IMR-90 (cell line): ENCODE measurements at regions not wholly inside any gene's neighbourhood (a gene's known extent, or its start where the extent isn't known, plus 50 kb on each side); places are given as distances from the start of the nearest gene placed in this dataset.

Experiments used
- ATAC-seq: fragments of 200-7000 bp; cut with Tn5 transposase; 2 replicates; pipeline ENCODE4 v1.9.1; 2020; ENCODE audit warnings: low read depth, mild to moderate bottlenecking, moderate library complexity
- BruUV-seq: library from RNA; stranded (reverse); fragments of 400-500 nt; replicated peaks from 2 replicates; lab custom pipeline; 2021; lab: Mats Ljungman, UMichigan
- CTCF ChIA-PET: fragments of 300-600 bp; formaldehyde crosslinking; extraction: SDS; loops from one replicate; lab custom pipeline; 2021; ENCODE audit warnings: antibody characterized with exemption; lab: Yijun Ruan, JAX
- POLR2A ChIA-PET: fragments of 300-600 bp; sonication (Branson Sonifier 250); formaldehyde crosslinking; loops from one replicate; lab custom pipeline; 2022; ENCODE audit warnings: antibody characterized with exemption; ENCODE audit not compliant: unreplicated experiment; lab: Charles Lee
- DNase-seq: peaks from one replicate; pipeline ENCODE4 v3.0.0; 2013
- H2AFZ ChIP-seq: replicated peaks from 2 replicates; pipeline ENCODE3; 2013; ENCODE audit warnings: low read length, mild to moderate bottlenecking; ENCODE audit not compliant: poor library complexity
- H2AK5ac ChIP-seq: 2 replicates; pipeline ENCODE4 v1.6.1; 2013; ENCODE audit warnings: low read depth, low read length, inconsistent platforms
- H2AK9ac ChIP-seq: replicated peaks from 2 replicates; pipeline ENCODE3; 2013; ENCODE audit warnings: mild to moderate bottlenecking, low read depth, low read length, moderate library complexity; ENCODE audit not compliant: poor library complexity
- H2BK120ac ChIP-seq: 2 replicates; pipeline ENCODE4 v1.6.1; 2013; ENCODE audit warnings: low read depth, low read length, inconsistent platforms
- H2BK15ac ChIP-seq: 3 replicates; pipeline ENCODE4 v1.6.1; 2013; ENCODE audit warnings: low read depth, low read length, inconsistent platforms
- H2BK20ac ChIP-seq: 2 replicates; pipeline ENCODE4 v1.6.1; 2013; ENCODE audit warnings: low read depth, mild to moderate bottlenecking, inconsistent platforms, low read length, moderate library complexity
- H2BK5ac ChIP-seq: 2 replicates; pipeline ENCODE4 v1.6.1; 2013; ENCODE audit warnings: mild to moderate bottlenecking, low read depth, low read length, inconsistent platforms; ENCODE audit not compliant: poor library complexity, severe bottlenecking
- H3K14ac ChIP-seq: replicated peaks from 2 replicates; pipeline ENCODE4 v1.6.1; 2013; ENCODE audit warnings: low read depth, low read length, inconsistent platforms
- H3K18ac ChIP-seq: 2 replicates; pipeline ENCODE4 v1.6.1; 2013; ENCODE audit warnings: low read depth, low read length, control low read depth
- H3K23ac ChIP-seq: 2 replicates; pipeline ENCODE4 v1.6.1; 2013; ENCODE audit warnings: low read depth, low read length, inconsistent platforms
- H3K27ac ChIP-seq: 2 replicates; pipeline ENCODE4 v1.5.1; 2013; ENCODE audit warnings: mild to moderate bottlenecking, control low read depth, low read length; ENCODE audit not compliant: insufficient read depth
- H3K27me3 ChIP-seq: 2 replicates; pipeline ENCODE4 v1.6.1; 2013; ENCODE audit warnings: low read length; ENCODE audit not compliant: control insufficient read depth, insufficient read depth
- H3K36me3 ChIP-seq: 2 replicates; pipeline ENCODE4 v1.6.1; 2013; ENCODE audit warnings: low read length, mixed read lengths; ENCODE audit not compliant: control insufficient read depth, insufficient read depth
- H3K4ac ChIP-seq: 2 replicates; pipeline ENCODE4 v1.6.1; 2013; ENCODE audit warnings: low read depth, low read length, inconsistent platforms
- H3K4me1 ChIP-seq: 2 replicates; pipeline ENCODE4 v1.6.1; 2013; ENCODE audit warnings: low read length, mixed read lengths; ENCODE audit not compliant: control insufficient read depth, insufficient read depth
- H3K4me2 ChIP-seq: 2 replicates; pipeline ENCODE4 v1.6.1; 2013; ENCODE audit warnings: low read depth, mild to moderate bottlenecking, control low read depth, low read length, moderate library complexity
- H3K4me3 ChIP-seq: 2 replicates; pipeline ENCODE4 v1.5.1; 2013; ENCODE audit warnings: low read depth, mild to moderate bottlenecking, control low read depth, low read length, moderate library complexity; ENCODE audit not compliant: insufficient read depth
- H3K56ac ChIP-seq: 2 replicates; pipeline ENCODE4 v1.6.1; 2013; ENCODE audit warnings: low read length, inconsistent platforms; ENCODE audit not compliant: insufficient read depth; ENCODE audit errors: extremely low read depth
- H3K79me1 ChIP-seq, 2 experiments: 2 replicates each; pipeline ENCODE4 v1.6.1; 2013; ENCODE audit warnings: low read length in 2 of 2, inconsistent platforms in 1 of 2, low read depth in 1 of 2
- H3K9ac ChIP-seq: 2 replicates; pipeline ENCODE4 v1.6.1; 2013; ENCODE audit warnings: low read depth, low read length, control low read depth
- H3K9me1 ChIP-seq: 2 replicates; pipeline ENCODE4 v1.6.1; 2013; ENCODE audit warnings: low read length, inconsistent platforms; ENCODE audit not compliant: insufficient read depth
- H3K9me3 ChIP-seq: 2 replicates; pipeline ENCODE4 v1.6.1; 2013; ENCODE audit warnings: low read length; ENCODE audit not compliant: control insufficient read depth, insufficient read depth
- H4K20me1 ChIP-seq: 2 replicates; pipeline ENCODE4 v1.6.1; 2013; ENCODE audit warnings: low read length, inconsistent platforms; ENCODE audit not compliant: insufficient read depth
- H4K5ac ChIP-seq: 2 replicates; pipeline ENCODE4 v1.6.1; 2013; ENCODE audit warnings: mild to moderate bottlenecking, low read depth, low read length, control low read depth
- H4K8ac ChIP-seq, 2 experiments: 2 replicates each; pipeline ENCODE4 v1.6.1; 2013; ENCODE audit warnings: low read depth in 2 of 2, low read length in 2 of 2, control low read depth in 1 of 2, inconsistent platforms in 1 of 2
- H4K91ac ChIP-seq: 2 replicates; pipeline ENCODE4 v1.6.1; 2013; ENCODE audit warnings: low read depth, low read length, inconsistent platforms; ENCODE audit not compliant: insufficient read depth
- CHD1 ChIP-seq: IDR thresholded peaks from 2 replicates; pipeline ENCODE4 v1.6.1; 2012; ENCODE audit warnings: low read depth, low read length, improper control_type of control experiment
- NFE2L2 ChIP-seq: fragments of 150-350 bp; IDR thresholded peaks from 2 replicates; pipeline ENCODE4 v1.6.1; 2016; ENCODE audit warnings: low read depth, mild to moderate bottlenecking, low read length
- WGBS, 2 experiments: methylation state at CpG; one replicate each; pipeline versions ENCODE4 v1.1.5 to v1.1.7; 2013; ENCODE audit warnings: missing lambda C conversion rate in 2 of 2; ENCODE audit not compliant: insufficient read length in 1 of 2; ENCODE audit errors: extremely low coverage in 2 of 2; 5-methylcytosine and 5-hydroxymethylcytosine counted together
- dilution Hi-C: fragments of 300-500 bp; cut with HindIII; formaldehyde crosslinking; loops from one replicate; pipeline ENCODE4 v1.14.3; 2018; ENCODE audit warnings: low sequenced_read_pairs; ENCODE audit not compliant: unreplicated experiment
- in situ Hi-C: fragments of 300-500 bp; cut with MboI; formaldehyde crosslinking; loops from 3 replicates; pipeline ENCODE4 v1.14.3; 2019; ENCODE audit warnings: low sequenced_read_pairs, inconsistent platforms, mixed read lengths
- intact Hi-C: fragments of 100-400 bp; cut with micrococcal nuclease; formaldehyde crosslinking; loops from 2 replicates; pipeline ENCODE4 v1.10.0; 2022

DNA sequence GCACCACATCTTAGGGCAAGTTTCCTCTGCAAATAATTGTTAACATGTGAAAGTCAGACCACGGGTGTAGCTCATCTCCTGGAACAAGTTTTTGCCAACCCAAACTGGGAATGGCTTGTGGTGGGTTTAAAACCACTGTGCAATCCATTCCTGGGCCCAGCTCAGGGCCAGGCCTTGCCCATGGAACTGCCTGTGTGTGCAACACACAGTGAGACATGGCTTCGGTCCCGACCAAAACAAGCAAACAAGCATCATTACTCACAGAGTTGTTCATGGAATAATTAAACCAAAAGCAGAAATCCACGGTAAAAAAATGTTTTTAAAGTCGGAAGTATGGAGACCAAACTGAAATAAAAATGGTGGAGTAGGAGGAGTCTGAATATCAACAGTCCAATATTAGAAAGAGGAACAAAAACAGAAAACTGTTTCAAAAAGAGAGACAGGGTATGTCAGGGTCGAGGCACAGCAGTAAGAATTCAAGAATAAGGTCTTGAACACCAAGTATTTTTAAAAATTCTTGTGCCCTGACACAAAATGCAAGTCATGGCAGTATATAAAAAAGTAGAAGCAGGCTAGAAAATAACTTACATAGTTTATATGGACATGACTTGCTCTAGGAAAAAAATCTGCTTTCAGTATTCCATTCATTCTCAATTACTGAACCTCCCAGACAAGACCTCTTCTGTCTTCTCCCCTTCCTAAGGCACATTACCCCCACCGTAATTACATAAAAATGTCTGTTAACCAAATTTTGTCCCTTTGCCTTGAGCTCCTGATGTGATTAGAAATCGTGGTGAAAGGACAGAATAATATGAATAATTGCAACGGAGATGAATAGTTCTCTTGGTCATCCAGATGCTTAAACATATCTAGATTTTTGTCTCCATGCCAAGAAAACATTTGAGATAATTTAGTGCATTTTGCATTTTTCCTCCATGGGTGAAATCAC is 88.4 kb downstream of the FAS start:
- peak overlapping the region; percentile 95 for H3K18ac ChIP-seq
- H3K23ac ChIP-seq, result no peak overlapping the region
- H4K8ac ChIP-seq, result peak overlapping the region in 1 of 2 experiments; percentile 43; a peak in 1 of 4 replicates
- POLR2A ChIA-PET, result no interaction called here
- H3K79me1 ChIP-seq, result no peaks in the 10 kb centered on the region
- H3K4ac ChIP-seq, result peak overlapping the region; percentile 47; the same call in 1 of the 2 replicates
- in situ Hi-C loops (no loop called here), intact Hi-C loops (no loop called here), dilution Hi-C loops (no loop called here)
- H4K91ac ChIP-seq, result 0 out of 2 replicates have a peak overlapping the region, but pooled peaks have one; percentile 34
- peak overlapping the region; percentile 66; the same call in 1 of the 2 replicates for H3K27ac ChIP-seq
- H3K36me3 ChIP-seq, result no peaks in the 10 kb centered on the region
- no peaks in the 10 kb centered on the region; the same call in 1 of the 2 replicates for H3K9me1 ChIP-seq
- H3K4me2 ChIP-seq, result peak overlapping the region; percentile 33; the same call in 1 of the 2 replicates
- H2AFZ ChIP-seq, result no peak overlapping the region
- 0 out of 2 replicates have a peak overlapping the region, but pooled peaks have one; percentile 40 for H3K14ac ChIP-seq
- 100% methylated on average over 1 of the region's 9 CpGs; no CpG with 5 or more reads in 1 of the 2 experiments for WGBS, 2 experiments
- no TSS peak for BruUV-seq
- no peaks in the 10 kb centered on the region for H3K9me3 ChIP-seq
- H2AK5ac ChIP-seq, result 0 out of 2 replicates have a peak overlapping the region, but pooled peaks have one; percentile 14
- peak overlapping the region; percentile 52; the same call in 1 of the 2 replicates for H2BK120ac ChIP-seq
- H3K27me3 ChIP-seq, result no peaks in the 10 kb centered on the region
- H3K9ac ChIP-seq, result no peak overlapping the region
- H3K4me3 ChIP-seq, result no peak overlapping the region
- H2BK5ac ChIP-seq, result peak overlapping the region; percentile 59
- H2BK20ac ChIP-seq, result peak overlapping the region; percentile 17; the same call in 1 of the 2 replicates
- no peak for DNase-seq
- CTCF ChIA-PET, result interaction anchor here (1.3 kb wide), 1 partner anchor 49 kb away, joined by 3 read pairs; no protein-coding TSS in a partner anchor
- H2AK9ac ChIP-seq, result no peak overlapping the region
- H2BK15ac ChIP-seq, result peak overlapping the region; percentile 48; the same call in 1 of the 3 replicates
- ATAC-seq, result peak; percentile 59
- peaks cover 5% of the 10 kb centered on the region for H3K4me1 ChIP-seq
- H3K56ac ChIP-seq, result no peak overlapping the region
- H4K20me1 ChIP-seq, result no peaks in the 10 kb centered on the region
- peak overlapping the region; percentile 10; the same call in 1 of the 2 replicates for H4K5ac ChIP-seq
- TF ChIP-seq NFE2L2 (peak; percentile 85), CHD1 (no peak)
